Uterus (tissue), 2 donors: ENCODE measurements at regions not wholly inside any gene's neighbourhood (a gene's known extent, or its start where the extent isn't known, plus 50 kb on each side); places are given as distances from the start of the nearest gene placed in this dataset.

Source experiments
- CTCF ChIP-seq, 4 experiments: fragments of 200-600 bp in 2 of 4; fragments of 450-650 bp in 2 of 4; sonication (generic) in 2 of 4; IDR thresholded peaks; one replicate each; pipeline ENCODE4 v1.5.1; 2016 to 2019; ENCODE audit warnings: antibody characterized with exemption in 4 of 4, mild to moderate bottlenecking in 2 of 4, moderate library complexity in 1 of 4
- POLR2A ChIP-seq, 2 donors: fragments of 450-650 bp; IDR thresholded peaks; one replicate each; pipeline ENCODE4 v1.6.1; 2016; ENCODE audit warnings: antibody characterized with exemption in 2 of 2, mild to moderate bottlenecking in 1 of 2, moderate library complexity in 1 of 2

GRCh38 chr6:150652848-150653613 is 53.3 kb downstream of the PLEKHG1 start:
- TF ChIP-seq POLR2A (IDR thresholded peaks at IDR 0.05) (no peak), CTCF (IDR thresholded peaks at IDR 0.05) (no peak)
